OCI-LY7 (cell line): ENCODE measurements at regions not wholly inside any gene's neighbourhood (a gene's known extent, or its start where the extent isn't known, plus 50 kb on each side); places are given as distances from the start of the nearest gene placed in this dataset.

Experiments used
- BruUV-seq: library from RNA; stranded (reverse); fragments of 400-500 nt; replicated peaks from 2 replicates; lab custom pipeline; 2021; lab: Mats Ljungman, UMichigan
- CTCF ChIA-PET: fragments of 300-600 bp; sonication (Branson Sonifier 250); formaldehyde crosslinking; loops from one replicate; lab custom pipeline; 2022; ENCODE audit warnings: antibody characterized with exemption; ENCODE audit not compliant: unreplicated experiment; lab: Charles Lee
- POLR2A ChIA-PET: fragments of 300-600 bp; sonication (Branson Sonifier 250); formaldehyde crosslinking; loops from one replicate; lab custom pipeline; 2022; ENCODE audit warnings: antibody characterized with exemption; lab: Charles Lee
- DNase-seq: peaks from one replicate; pipeline ENCODE4 v3.0.0-alpha.2; 2015; ENCODE audit warnings: low spot score
- H2AFZ ChIP-seq: fragments of 200-600 bp; sonication (generic), shearing (Covaris generic); 2 replicates; pipeline ENCODE4 v1.6.1; 2014; ENCODE audit warnings: mild to moderate bottlenecking, antibody characterized with exemption, low read length, moderate library complexity
- H3K27ac ChIP-seq: fragments of 200-600 bp; sonication (generic); 2 replicates; pipeline ENCODE4 v1.5.1; 2014; ENCODE audit warnings: mixed run types, low read depth, mild to moderate bottlenecking, moderate library complexity, low read length, inconsistent platforms; ENCODE audit not compliant: poor library complexity, severe bottlenecking
- H3K36me3 ChIP-seq: fragments of 200-600 bp; sonication (generic); 2 replicates; pipeline ENCODE4 v1.6.1; 2014; ENCODE audit warnings: mild to moderate bottlenecking, antibody characterized with exemption, low read length, moderate library complexity, mixed read lengths; ENCODE audit not compliant: insufficient read depth
- H3K4me1 ChIP-seq: fragments of 200-600 bp; sonication (generic); 2 replicates; pipeline ENCODE4 v1.5.1; 2014; ENCODE audit warnings: mild to moderate bottlenecking, low read length; ENCODE audit not compliant: insufficient read depth, poor library complexity, severe bottlenecking
- H3K4me2 ChIP-seq: fragments of 200-600 bp; sonication (generic); 2 replicates; pipeline ENCODE4 v1.6.1; 2014; ENCODE audit warnings: mild to moderate bottlenecking, low read length
- H3K4me3 ChIP-seq: fragments of 200-600 bp; sonication (generic); 2 replicates; pipeline ENCODE4 v1.5.1; 2014; ENCODE audit warnings: mild to moderate bottlenecking, low read depth, low read length; ENCODE audit not compliant: poor library complexity, severe bottlenecking
- H3K79me2 ChIP-seq: fragments of 200-600 bp; sonication (generic); 2 replicates; pipeline ENCODE4 v1.6.1; 2016; ENCODE audit warnings: low read depth, mild to moderate bottlenecking, low read length, moderate library complexity, mixed read lengths; ENCODE audit not compliant: insufficient read depth
- H3K9me2 ChIP-seq: fragments of 200-600 bp; sonication (generic); 2 replicates; pipeline ENCODE4 v1.6.1; 2016; ENCODE audit warnings: mild to moderate bottlenecking, low read length, mixed read lengths; ENCODE audit not compliant: insufficient read depth
- H3K9me3 ChIP-seq: fragments of 200-600 bp; sonication (generic); 2 replicates; pipeline ENCODE4 v1.6.1; 2014; ENCODE audit warnings: mild to moderate bottlenecking, mixed run types, low read length, mixed read lengths
- H4K20me1 ChIP-seq: fragments of 200-600 bp; sonication (generic); 2 replicates; pipeline ENCODE4 v1.6.1; 2014; ENCODE audit warnings: mild to moderate bottlenecking, antibody characterized with exemption, low read length, moderate library complexity, mixed read lengths; ENCODE audit not compliant: insufficient read depth
- EZH2phosphoT487 ChIP-seq: fragments of 200-600 bp; sonication (generic); IDR thresholded peaks from 2 replicates; pipeline ENCODE4 v1.6.1; 2018; ENCODE audit warnings: low read depth, borderline replicate concordance, mild to moderate bottlenecking, mixed run types, antibody characterized with exemption, low read length, moderate library complexity, mixed read lengths
- intact Hi-C: fragments of 100-400 bp; cut with micrococcal nuclease; formaldehyde crosslinking; loops from one replicate; pipeline ENCODE4 v1.10.0; 2022; ENCODE audit not compliant: unreplicated experiment
- TF ChIP-seq, protein P1 (sequence below): fragments of 200-600 bp; sonication (generic); conservative IDR thresholded peaks from 2 replicates; pipeline ENCODE4 v1.5.1; 2014; ENCODE audit warnings: mild to moderate bottlenecking, antibody characterized with exemption, low read length, moderate library complexity, mixed read lengths

DNA sequence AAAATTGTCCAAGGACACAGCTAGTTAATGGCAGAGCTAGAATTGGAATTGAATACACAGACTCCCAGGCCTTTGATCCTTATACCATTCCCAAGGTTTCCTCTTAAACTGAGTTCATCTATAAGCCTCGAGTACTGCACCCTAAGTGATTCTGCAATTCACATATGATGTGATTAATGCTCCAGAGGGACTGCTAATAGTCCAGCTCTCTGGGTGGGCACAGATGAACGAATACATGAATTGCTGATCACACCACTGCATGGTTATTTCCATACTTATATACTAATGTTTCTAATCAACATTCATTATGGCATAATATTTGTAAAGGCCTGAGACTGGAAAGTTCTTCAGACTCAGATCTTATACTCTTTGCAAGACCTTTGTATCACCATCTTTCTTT is 101.8 kb downstream of the NUFIP1 start:
- H3K4me3 ChIP-seq, result no peak overlapping the region
- no peak overlapping the region for H3K4me2 ChIP-seq
- intact Hi-C loops, result no loop called here
- no peak overlapping the region for H2AFZ ChIP-seq
- H3K9me2 ChIP-seq, result no peaks in the 10 kb centered on the region
- H3K79me2 ChIP-seq, result no peaks in the 10 kb centered on the region
- no peaks in the 10 kb centered on the region for H3K4me1 ChIP-seq
- POLR2A ChIA-PET, result interaction anchor here (0.5 to 0.6 kb wide), 2 partner anchors 60 to 402 kb away, joined by 4 to 5 read pairs; no protein-coding TSS in a partner anchor
- no peaks in the 10 kb centered on the region for H3K9me3 ChIP-seq
- no peaks in the 10 kb centered on the region for H3K36me3 ChIP-seq
- H4K20me1 ChIP-seq, result no peaks in the 10 kb centered on the region
- H3K27ac ChIP-seq, result no peak overlapping the region
- no peak for DNase-seq
- no TSS peak for BruUV-seq
- no peak for TF ChIP-seq EZH2phosphoT487
- TF ChIP-seq, protein P1, sequence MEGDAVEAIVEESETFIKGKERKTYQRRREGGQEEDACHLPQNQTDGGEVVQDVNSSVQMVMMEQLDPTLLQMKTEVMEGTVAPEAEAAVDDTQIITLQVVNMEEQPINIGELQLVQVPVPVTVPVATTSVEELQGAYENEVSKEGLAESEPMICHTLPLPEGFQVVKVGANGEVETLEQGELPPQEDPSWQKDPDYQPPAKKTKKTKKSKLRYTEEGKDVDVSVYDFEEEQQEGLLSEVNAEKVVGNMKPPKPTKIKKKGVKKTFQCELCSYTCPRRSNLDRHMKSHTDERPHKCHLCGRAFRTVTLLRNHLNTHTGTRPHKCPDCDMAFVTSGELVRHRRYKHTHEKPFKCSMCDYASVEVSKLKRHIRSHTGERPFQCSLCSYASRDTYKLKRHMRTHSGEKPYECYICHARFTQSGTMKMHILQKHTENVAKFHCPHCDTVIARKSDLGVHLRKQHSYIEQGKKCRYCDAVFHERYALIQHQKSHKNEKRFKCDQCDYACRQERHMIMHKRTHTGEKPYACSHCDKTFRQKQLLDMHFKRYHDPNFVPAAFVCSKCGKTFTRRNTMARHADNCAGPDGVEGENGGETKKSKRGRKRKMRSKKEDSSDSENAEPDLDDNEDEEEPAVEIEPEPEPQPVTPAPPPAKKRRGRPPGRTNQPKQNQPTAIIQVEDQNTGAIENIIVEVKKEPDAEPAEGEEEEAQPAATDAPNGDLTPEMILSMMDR, result no peak
- CTCF ChIA-PET, result no interaction called here

- DNase-seq, result no peak
- Histone ChIP-seq H3K79me2 (no peaks in the 10 kb centered on the region), H3K9me2 (no peaks in the 10 kb centered on the region), H2AFZ (no peak overlapping the region), H3K4me3 (no peak overlapping the region), H3K36me3 (no peaks in the 10 kb centered on the region), H4K20me1 (no peaks in the 10 kb centered on the region), H3K4me1 (no peaks in the 10 kb centered on the region), H3K4me2 (no peak overlapping the region), H3K9me3 (no peaks in the 10 kb centered on the region), H3K27ac (no peak overlapping the region)
- TF ChIP-seq, protein P1, result no peak
- TF ChIP-seq EZH2phosphoT487, result no peak
- BruUV-seq, result no TSS peak
- ChIA-PET POLR2A (interaction anchor here (0.7 to 0.9 kb wide), 2 partner anchors 405 to 1166 kb away, joined by 3 read pairs; no protein-coding TSS in a partner anchor), CTCF (no interaction called here)
- intact Hi-C loops, result no loop called here
Measured at GRCh38 chr13:44884076-44884729, 105.1 kb downstream of the NUFIP1 start.

- no peak for TF ChIP-seq EZH2phosphoT487
- TF ChIP-seq, protein P1, result peak; percentile 77
- Histone ChIP-seq H3K4me3 (no peak overlapping the region), H3K36me3 (no peaks in the 10 kb centered on the region), H3K9me3 (no peaks in the 10 kb centered on the region), H3K27ac (no peak overlapping the region), H3K79me2 (no peaks in the 10 kb centered on the region), H4K20me1 (no peaks in the 10 kb centered on the region), H3K9me2 (no peaks in the 10 kb centered on the region), H2AFZ (no peak overlapping the region), H3K4me1 (no peaks in the 10 kb centered on the region), H3K4me2 (no peak overlapping the region)
- no TSS peak for BruUV-seq
- intact Hi-C loops, result loop anchor here (1.0 kb wide), 1 partner anchor 396 kb away; no protein-coding TSS in a partner anchor
- CTCF ChIA-PET, result no interaction called here
- DNase-seq, result peak; percentile 43
- POLR2A ChIA-PET, result interaction anchor here (0.7 kb wide), 1 partner anchor 442 kb away, joined by 3 read pairs; no protein-coding TSS in a partner anchor
Measured at GRCh38 chr13:44879452-44880058, 109.7 kb downstream of the NUFIP1 start.
